GM12864 (cell line): ENCODE measurements at regions not wholly inside any gene's neighbourhood (a gene's known extent, or its start where the extent isn't known, plus 50 kb on each side); places are given as distances from the start of the nearest gene placed in this dataset.

Experiments
- DNase-seq: peaks from one replicate; pipeline ENCODE4 v3.0.0-alpha.2; 2011; ENCODE audit warnings: low read depth
- H3K4me3 ChIP-seq: 2 replicates; pipeline ENCODE4 v1.5.1; 2011; ENCODE audit warnings: mild to moderate bottlenecking, low read depth, low read length, control low read depth
- CTCF ChIP-seq: IDR thresholded peaks from 2 replicates; pipeline ENCODE4 v1.5.1; 2011; ENCODE audit warnings: low read depth, mild to moderate bottlenecking, moderate library complexity, low read length, control low read depth, inconsistent platforms; ENCODE audit errors: missing control alignments

DNA sequence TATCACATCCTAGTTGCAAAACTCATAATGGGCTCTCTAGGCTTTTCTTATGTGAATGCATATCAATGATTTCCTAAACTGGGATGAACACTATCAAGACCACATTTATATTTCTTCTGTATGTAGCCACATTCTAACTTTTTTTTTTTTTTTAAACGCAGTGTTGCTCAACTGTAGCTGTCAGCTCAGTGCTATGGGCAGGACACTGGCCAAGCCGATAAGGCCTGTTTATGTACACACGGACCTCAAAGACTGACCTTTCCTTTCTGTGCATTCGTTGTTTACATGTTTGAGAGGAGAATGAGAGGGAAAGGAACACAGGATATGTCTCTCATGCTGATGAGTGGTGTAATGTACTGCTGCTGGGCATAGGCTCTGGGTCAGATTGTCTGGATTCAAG lies 75.1 kb upstream of the B3GAT2 start:
- no peak for DNase-seq
- no peak overlapping the region for H3K4me3 ChIP-seq
- no peak for TF ChIP-seq CTCF

DNA sequence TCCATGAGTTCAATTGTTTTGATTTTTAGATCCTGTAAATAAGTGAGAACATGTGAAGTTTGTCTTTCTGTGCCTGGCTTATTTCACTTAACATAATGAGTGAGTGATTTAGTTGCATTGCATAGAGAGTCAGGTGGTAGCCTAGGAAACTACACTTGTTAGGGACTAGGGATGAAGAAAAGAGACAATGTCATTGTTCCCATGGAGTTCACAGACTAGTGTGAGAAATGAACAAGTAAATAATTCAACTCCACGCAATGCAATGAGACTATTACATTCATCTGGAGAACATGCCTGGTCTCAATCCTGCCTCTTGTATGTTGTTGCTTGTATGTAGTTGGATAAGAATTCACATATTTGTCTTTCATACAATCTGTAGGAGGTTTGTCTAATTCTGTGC lies 76.3 kb upstream of the B3GAT2 start:
- DNase-seq, result no peak
- H3K4me3 ChIP-seq, result no peak overlapping the region
- TF ChIP-seq CTCF, result no peak

DNA sequence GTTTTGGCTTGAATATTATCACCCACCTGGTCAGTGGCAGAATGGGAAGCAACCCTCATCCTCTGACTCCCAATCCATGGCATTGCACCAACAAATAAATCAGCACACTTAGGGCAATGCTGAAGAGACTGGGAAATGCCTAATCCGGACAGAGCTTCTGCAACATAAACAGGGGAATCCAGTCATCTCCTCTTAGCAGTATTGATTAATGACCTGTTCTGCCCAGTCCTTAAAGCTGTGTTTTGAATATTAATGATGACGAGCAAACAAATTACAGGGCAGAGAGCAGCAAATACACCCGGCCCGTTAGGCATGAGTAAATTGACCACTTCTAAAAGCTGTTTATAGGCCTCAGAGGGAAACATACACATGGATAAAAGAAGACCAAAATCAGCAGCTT lies 77.0 kb upstream of the B3GAT2 start:
- no peak for DNase-seq
- no peak overlapping the region for H3K4me3 ChIP-seq
- TF ChIP-seq CTCF, result no peak

GRCh38 chr6:71034563-71035345 lies 77.9 kb upstream of the B3GAT2 start:
- no peak overlapping the region for H3K4me3 ChIP-seq
- TF ChIP-seq CTCF, result no peak
- no peak for DNase-seq

GRCh38 chr6:71035871-71036270 lies 79.0 kb upstream of the B3GAT2 start:
- DNase-seq, result no peak
- no peak for TF ChIP-seq CTCF
- H3K4me3 ChIP-seq, result no peak overlapping the region

GRCh38 chr6:71038711-71039344 lies 82.0 kb upstream of the B3GAT2 start:
- DNase-seq, result no peak
- H3K4me3 ChIP-seq, result no peak overlapping the region
- TF ChIP-seq CTCF, result no peak

- no peak for TF ChIP-seq CTCF
- H3K4me3 ChIP-seq, result no peak overlapping the region
- no peak for DNase-seq
These were observed 83.2 kb upstream of the B3GAT2 start for GRCh38 chr6:71040043-71040442.
